ENCODE measurements at regions not wholly inside any gene's neighbourhood (a gene's known extent, or its start where the extent isn't known, plus 50 kb on each side); places are given as distances from the start of the nearest gene placed in this dataset.

- TF ChIP-seq EZH2phosphoT487 (conservative IDR thresholded peaks at IDR 0.05; ENCODE audit: low read length): no peak
- no peak for TF ChIP-seq CTCF (IDR thresholded peaks at IDR 0.05; ENCODE audit: insufficient read depth, low read length, poor library complexity, severe bottlenecking)
Measured at GRCh38 chr6:2576499-2576898, 174.2 kb downstream of the MYLK4 start.

All from SU-DHL-6 (cell line).